GM23338 (cell line): ENCODE measurements at regions not wholly inside any gene's neighbourhood (a gene's known extent, or its start where the extent isn't known, plus 50 kb on each side); places are given as distances from the start of the nearest gene placed in this dataset.

Experiments
- CREB1 ChIP-seq: fragments of 250-450 bp; sonication (Bioruptor Pico); IDR thresholded peaks from 2 replicates; pipeline ENCODE4 v1.5.0; 2020; ENCODE audit warnings: low read depth, mild to moderate bottlenecking, moderate library complexity
- CTCF ChIP-seq, 2 experiments: fragments of 200-600 bp in 1 of 2; sonication (generic) in 1 of 2; conservative IDR thresholded peaks; 2 replicates each; pipeline versions ENCODE4 v1.5.1 to v1.6.1; 2016 to 2017; ENCODE audit warnings: antibody characterized with exemption in 2 of 2, low read depth in 2 of 2, mild to moderate bottlenecking in 2 of 2, moderate library complexity in 1 of 2
- EZH2 ChIP-seq: fragments of 200-600 bp; sonication (generic); IDR thresholded peaks from one replicate; pipeline ENCODE4 v1.8.0; 2017; ENCODE audit warnings: antibody characterized with exemption, mild to moderate bottlenecking, low read depth; ENCODE audit not compliant: unreplicated experiment
- EZH2phosphoT487 ChIP-seq: fragments of 200-600 bp; sonication (generic); IDR thresholded peaks from one replicate; pipeline ENCODE4 v1.8.1; 2018; ENCODE audit warnings: antibody characterized with exemption; ENCODE audit not compliant: unreplicated experiment
- JUNB ChIP-seq: IDR thresholded peaks from one replicate; pipeline ENCODE4 v1.6.1; 2016; ENCODE audit warnings: antibody characterized with exemption; ENCODE audit not compliant: unreplicated experiment
- NANOG ChIP-seq: IDR thresholded peaks from 2 replicates; pipeline ENCODE4 v1.6.1; 2016; ENCODE audit warnings: antibody characterized with exemption, borderline replicate concordance
- POLR2AphosphoS5 ChIP-seq: IDR thresholded peaks from 2 replicates; pipeline ENCODE4 v1.6.1; 2016; ENCODE audit warnings: antibody characterized with exemption, low read depth
- REST ChIP-seq: IDR thresholded peaks from one replicate; pipeline ENCODE4 v1.6.1; 2018; ENCODE audit warnings: antibody characterized with exemption; ENCODE audit not compliant: unreplicated experiment
- STAT1 ChIP-seq: IDR thresholded peaks from one replicate; pipeline ENCODE4 v1.6.1; 2016; ENCODE audit warnings: antibody characterized with exemption; ENCODE audit not compliant: unreplicated experiment
- ZNF331 ChIP-seq: fragments of 250-450 bp; sonication (Bioruptor Pico); IDR thresholded peaks from 2 replicates; pipeline ENCODE4 v1.5.0; 2020; ENCODE audit warnings: low read depth, mild to moderate bottlenecking, moderate library complexity

- no peak for TF ChIP-seq POLR2AphosphoS5
- no peak for TF ChIP-seq CTCF (conservative IDR thresholded peaks at IDR 0.05; ENCODE audit: low read depth in 2 of 2)
- TF ChIP-seq EZH2phosphoT487 = no peak
- no peak for TF ChIP-seq NANOG
- TF ChIP-seq EZH2 = no peak
- TF ChIP-seq REST = no peak
- TF ChIP-seq CREB1 (CRISPR knock-in tag) = no peak
- TF ChIP-seq JUNB = no peak
- TF ChIP-seq STAT1 = no peak
- no peak for TF ChIP-seq ZNF331 (CRISPR knock-in tag)
These were observed 111.6 kb upstream of the USP9X start for GRCh38 chrX:40973619-40974018.
